ENCODE measurements at regions not wholly inside any gene's neighbourhood (a gene's known extent, or its start where the extent isn't known, plus 50 kb on each side); places are given as distances from the start of the nearest gene placed in this dataset.

- TF ChIP-seq TEAD2 (CRISPR knock-in tag; IDR thresholded peaks at IDR 0.05) (no peak), SIN3A (IDR thresholded peaks at IDR 0.05; ENCODE audit: borderline replicate concordance, low read depth, low read length) (no peak), CTCF (CRISPR knock-in tag; IDR thresholded peaks at IDR 0.05) (no peak), E2F5 (CRISPR knock-in tag; conservative IDR thresholded peaks at IDR 0.05) (no peak), ASH2L (IDR thresholded peaks at IDR 0.05; ENCODE audit: insufficient read length, low read depth, low read length) (no peak), KDM5A (IDR thresholded peaks at IDR 0.05; ENCODE audit: borderline replicate concordance, low read length) (no peak)
Measured at GRCh38 chr5:8773046-8773615, 772.7 kb downstream of the SEMA5A start.
